ENCODE measurements at regions not wholly inside any gene's neighbourhood (a gene's known extent, or its start where the extent isn't known, plus 50 kb on each side); places are given as distances from the start of the nearest gene placed in this dataset.

DNA sequence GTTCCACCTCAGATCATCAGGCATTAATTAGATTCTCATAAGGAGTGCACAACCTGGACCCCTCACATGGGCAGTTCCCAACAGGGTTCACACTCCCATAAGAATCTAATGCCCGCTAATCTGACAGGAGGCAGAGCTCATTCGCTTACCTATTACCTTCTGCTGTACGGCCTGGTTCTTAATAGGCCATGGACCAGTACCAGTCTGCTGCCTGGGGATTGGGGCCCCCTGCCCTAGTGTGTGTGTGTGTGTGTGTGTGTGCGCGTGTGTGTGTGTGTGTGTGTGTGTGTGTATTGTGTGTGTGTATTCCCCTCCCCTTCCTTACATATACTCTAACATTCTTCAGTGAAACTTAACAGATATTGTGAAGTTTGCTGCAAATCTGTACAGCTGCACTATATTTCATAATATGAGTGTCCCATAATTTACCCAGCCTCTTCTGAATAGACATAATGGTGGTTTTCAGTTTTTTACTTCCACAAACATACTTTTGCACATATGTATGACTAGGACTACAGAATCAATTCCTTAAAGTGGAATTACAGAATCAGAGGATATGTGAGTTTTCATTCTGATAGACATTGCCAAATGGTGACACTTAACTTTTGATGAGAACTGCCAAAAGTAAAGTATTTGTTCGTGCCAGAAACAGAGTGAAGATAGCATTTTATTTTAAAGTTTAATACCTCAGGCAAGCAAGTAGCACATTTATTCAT lies 205.2 kb upstream of the EEA1 start:
- TF ChIP-seq POLR2A (IDR thresholded peaks at IDR 0.05) = no peak
- TF ChIP-seq, protein P1, sequence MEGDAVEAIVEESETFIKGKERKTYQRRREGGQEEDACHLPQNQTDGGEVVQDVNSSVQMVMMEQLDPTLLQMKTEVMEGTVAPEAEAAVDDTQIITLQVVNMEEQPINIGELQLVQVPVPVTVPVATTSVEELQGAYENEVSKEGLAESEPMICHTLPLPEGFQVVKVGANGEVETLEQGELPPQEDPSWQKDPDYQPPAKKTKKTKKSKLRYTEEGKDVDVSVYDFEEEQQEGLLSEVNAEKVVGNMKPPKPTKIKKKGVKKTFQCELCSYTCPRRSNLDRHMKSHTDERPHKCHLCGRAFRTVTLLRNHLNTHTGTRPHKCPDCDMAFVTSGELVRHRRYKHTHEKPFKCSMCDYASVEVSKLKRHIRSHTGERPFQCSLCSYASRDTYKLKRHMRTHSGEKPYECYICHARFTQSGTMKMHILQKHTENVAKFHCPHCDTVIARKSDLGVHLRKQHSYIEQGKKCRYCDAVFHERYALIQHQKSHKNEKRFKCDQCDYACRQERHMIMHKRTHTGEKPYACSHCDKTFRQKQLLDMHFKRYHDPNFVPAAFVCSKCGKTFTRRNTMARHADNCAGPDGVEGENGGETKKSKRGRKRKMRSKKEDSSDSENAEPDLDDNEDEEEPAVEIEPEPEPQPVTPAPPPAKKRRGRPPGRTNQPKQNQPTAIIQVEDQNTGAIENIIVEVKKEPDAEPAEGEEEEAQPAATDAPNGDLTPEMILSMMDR (IDR thresholded peaks at IDR 0.05) = no peak

All from breast epithelium (tissue), 3 donors.